Naive B cell (primary cell): ENCODE measurements at regions not wholly inside any gene's neighbourhood (a gene's known extent, or its start where the extent isn't known, plus 50 kb on each side); places are given as distances from the start of the nearest gene placed in this dataset.

Experiments used
- ATAC-seq, 2 donors: fragments of 150-1000 bp; cut with Tn5 transposase; 2 replicates each; pipeline ENCODE4 v1.10.0; 2021; ENCODE audit warnings: low read depth in 2 of 2, mild to moderate bottlenecking in 2 of 2, moderate library complexity in 2 of 2
- DNase-seq: peaks from one replicate; pipeline ENCODE4 v3.0.0; 2022
- H3K27ac Mint-ChIP-seq, 6 donors: one replicate each; pipeline ENCODE4 v1.8.0; 2020 to 2022; ENCODE audit warnings: mild to moderate bottlenecking in 6 of 6, mixed read lengths in 6 of 6, moderate library complexity in 5 of 6, inconsistent platforms in 2 of 6
- H3K27me3 Mint-ChIP-seq, 3 donors: one replicate each; pipeline ENCODE4 v1.8.0; 2021 to 2022; ENCODE audit warnings: mixed read lengths in 3 of 3, mild to moderate bottlenecking in 1 of 3
- H3K36me3 Mint-ChIP-seq, 2 donors: one replicate each; pipeline ENCODE4 v1.8.0; 2020 to 2022; ENCODE audit warnings: mixed read lengths in 2 of 2, inconsistent platforms in 1 of 2, mild to moderate bottlenecking in 1 of 2
- H3K4me1 Mint-ChIP-seq, 3 donors: one replicate each; pipeline ENCODE4 v1.8.0; 2020 to 2022; ENCODE audit warnings: mixed read lengths in 3 of 3, inconsistent platforms in 1 of 3, mild to moderate bottlenecking in 1 of 3, moderate library complexity in 1 of 3
- H3K4me3 Mint-ChIP-seq, 8 donors: one replicate each; pipeline ENCODE4 v1.8.0; 2020 to 2022; ENCODE audit warnings: mild to moderate bottlenecking in 8 of 8, mixed read lengths in 8 of 8, moderate library complexity in 8 of 8, inconsistent platforms in 2 of 8
- H3K9me3 Mint-ChIP-seq, 7 donors: one replicate each; pipeline ENCODE4 v1.8.0; 2020 to 2022; ENCODE audit warnings: mixed read lengths in 7 of 7, mild to moderate bottlenecking in 5 of 7, inconsistent platforms in 2 of 7, moderate library complexity in 1 of 7

DNA sequence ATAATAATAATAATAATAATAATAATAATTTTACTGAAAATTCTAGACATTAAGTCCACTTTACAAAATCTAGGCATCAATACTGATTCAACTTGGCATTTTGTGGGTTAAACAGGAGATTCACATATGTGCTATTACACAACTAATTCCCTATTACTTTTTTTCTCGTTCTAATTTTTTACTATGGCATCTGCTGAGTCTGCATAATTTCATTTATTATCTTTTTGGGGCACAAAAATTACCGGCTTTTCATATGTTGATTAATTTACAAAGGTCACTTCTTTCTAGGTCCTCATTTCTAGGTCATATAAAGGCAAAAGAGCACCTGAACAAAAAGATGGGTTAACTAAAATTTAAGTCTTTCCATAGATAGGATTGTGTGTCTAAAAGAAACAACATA is 1357.8 kb upstream of the ADGRB3 start:
- H3K4me1 Mint-ChIP-seq = no peaks in the 10 kb centered on the region
- DNase-seq (no peak), ATAC-seq (no peak)
- H3K27ac Mint-ChIP-seq = no peak overlapping the region
- no peaks in the 10 kb centered on the region for H3K36me3 Mint-ChIP-seq
- H3K4me3 Mint-ChIP-seq = no peak overlapping the region
- H3K27me3 Mint-ChIP-seq = no peaks in the 10 kb centered on the region
- peaks cover 0 to 2% (median 0%) of the 10 kb centered on the region in 7 donors for H3K9me3 Mint-ChIP-seq

- Mint-ChIP-seq H3K9me3 (peaks cover 0 to 18% (median 7%) of the 10 kb centered on the region in 7 donors), H3K27me3 (no peaks in the 10 kb centered on the region), H3K27ac (no peak overlapping the region), H3K36me3 (no peaks in the 10 kb centered on the region), H3K4me3 (peak overlapping the region in 1 of 8 donors; percentile 74), H3K4me1 (no peaks in the 10 kb centered on the region)
- no peak for DNase-seq
- ATAC-seq = no peak
These were observed 1368.8 kb upstream of the ADGRB3 start for GRCh38 chr6:67265996-67266921.

DNA sequence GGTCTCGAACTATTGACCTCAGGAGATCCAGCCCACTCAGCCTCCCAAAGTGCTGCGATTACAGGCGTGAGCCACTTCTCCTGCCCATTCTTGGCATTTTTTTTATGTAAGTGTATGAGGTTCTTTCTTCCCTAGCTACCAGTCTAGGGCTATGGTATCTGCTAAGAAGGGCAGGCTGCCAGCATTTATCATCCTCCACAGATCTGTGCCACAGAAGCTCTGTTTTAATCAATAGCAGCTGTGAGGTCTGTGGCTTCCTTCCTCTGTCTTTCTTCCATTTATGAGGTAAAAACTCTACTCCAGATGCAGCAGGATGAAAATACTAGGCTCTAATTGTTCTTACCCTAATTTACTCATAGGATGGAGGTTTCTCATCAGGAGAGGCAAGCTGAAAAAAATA is 1382.4 kb upstream of the ADGRB3 start:
- no peak overlapping the region for H3K27ac Mint-ChIP-seq
- no peak overlapping the region for H3K4me3 Mint-ChIP-seq
- no peaks in the 10 kb centered on the region for H3K36me3 Mint-ChIP-seq
- no peak for ATAC-seq
- no peak for DNase-seq
- H3K9me3 Mint-ChIP-seq = peaks cover 0 to 6% (median 3%) of the 10 kb centered on the region in 7 donors
- no peaks in the 10 kb centered on the region for H3K4me1 Mint-ChIP-seq
- no peaks in the 10 kb centered on the region for H3K27me3 Mint-ChIP-seq

- Mint-ChIP-seq H3K4me3 (no peak overlapping the region), H3K36me3 (no peaks in the 10 kb centered on the region), H3K4me1 (no peaks in the 10 kb centered on the region), H3K27me3 (no peaks in the 10 kb centered on the region), H3K27ac (no peak overlapping the region), H3K9me3 (peaks cover 0 to 13% (median 0%) of the 10 kb centered on the region in 7 donors)
- DNase-seq (no peak), ATAC-seq (no peak)
These were observed 1387.0 kb upstream of the ADGRB3 start for GRCh38 chr6:67248077-67248476.

- Mint-ChIP-seq H3K36me3 (no peaks in the 10 kb centered on the region), H3K27ac (no peak overlapping the region), H3K9me3 (peaks cover 0 to 7% (median 0%) of the 10 kb centered on the region in 7 donors), H3K4me3 (no peak overlapping the region), H3K27me3 (no peaks in the 10 kb centered on the region), H3K4me1 (no peaks in the 10 kb centered on the region)
- ATAC-seq = no peak
- DNase-seq = no peak
These were observed 1391.0 kb upstream of the ADGRB3 start for GRCh38 chr6:67244037-67244436.

- Mint-ChIP-seq H3K4me3 (no peak overlapping the region), H3K27me3 (no peaks in the 10 kb centered on the region), H3K9me3 (peaks cover 0 to 3% (median 0%) of the 10 kb centered on the region in 7 donors), H3K36me3 (no peaks in the 10 kb centered on the region), H3K27ac (no peak overlapping the region), H3K4me1 (no peaks in the 10 kb centered on the region)
- DNase-seq (no peak), ATAC-seq (no peak)
These were observed 1397.8 kb upstream of the ADGRB3 start for GRCh38 chr6:67237277-67237676.

DNA sequence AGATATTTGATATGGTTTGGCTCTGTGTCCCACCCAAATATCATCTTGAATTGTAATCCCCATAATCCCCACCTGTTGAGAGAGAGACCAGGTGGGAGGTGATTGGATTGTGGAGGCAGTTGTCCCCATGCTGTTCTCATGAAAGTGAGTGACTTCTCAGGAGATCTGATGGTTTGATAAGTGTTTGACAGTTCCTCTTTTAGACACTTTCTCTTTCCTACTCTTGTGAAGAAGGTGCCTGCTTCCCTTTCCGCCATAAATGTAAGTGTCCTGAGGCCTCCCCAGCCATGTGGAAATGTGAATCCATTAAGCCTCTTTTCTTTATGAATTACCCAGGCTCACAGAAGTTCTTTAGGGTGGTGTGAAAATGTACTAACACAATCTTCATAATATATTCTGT is 1404.0 kb upstream of the ADGRB3 start:
- Mint-ChIP-seq H3K27ac (no peak overlapping the region), H3K4me3 (no peak overlapping the region), H3K9me3 (peaks cover 0 to 4% (median 0%) of the 10 kb centered on the region in 7 donors), H3K4me1 (no peaks in the 10 kb centered on the region), H3K36me3 (no peaks in the 10 kb centered on the region), H3K27me3 (no peaks in the 10 kb centered on the region)
- ATAC-seq = no peak
- DNase-seq = no peak

GRCh38 chr6:67224989-67225388 is 1410.1 kb upstream of the ADGRB3 start:
- Mint-ChIP-seq H3K27me3 (no peaks in the 10 kb centered on the region), H3K9me3 (peaks cover 0 to 13% (median 2%) of the 10 kb centered on the region in 7 donors), H3K36me3 (no peaks in the 10 kb centered on the region), H3K4me3 (no peak overlapping the region), H3K27ac (no peak overlapping the region), H3K4me1 (no peaks in the 10 kb centered on the region)
- ATAC-seq (no peak), DNase-seq (no peak)

DNA sequence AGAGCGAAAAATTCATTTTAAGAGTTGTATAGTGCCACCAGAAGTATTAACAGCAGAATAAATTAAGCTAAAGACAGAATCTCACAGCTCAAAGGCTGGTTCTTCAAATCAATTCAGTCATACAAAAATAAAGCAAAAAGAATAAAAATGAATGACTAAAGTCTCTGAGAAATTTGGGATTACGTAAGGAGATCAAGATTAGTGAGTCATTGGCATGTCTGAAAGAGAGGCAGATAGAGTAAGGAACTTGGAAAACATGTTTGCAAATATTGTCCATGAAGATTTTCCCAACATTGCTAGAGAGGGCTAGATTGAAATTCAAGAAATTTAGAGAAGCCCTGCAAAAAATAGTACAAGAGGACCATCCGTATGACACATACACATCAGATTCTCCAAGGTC is 1413.9 kb upstream of the ADGRB3 start:
- Mint-ChIP-seq H3K4me3 (no peak overlapping the region), H3K9me3 (peaks cover 0 to 17% (median 4%) of the 10 kb centered on the region in 7 donors), H3K36me3 (no peaks in the 10 kb centered on the region), H3K27ac (no peak overlapping the region), H3K27me3 (no peaks in the 10 kb centered on the region), H3K4me1 (no peaks in the 10 kb centered on the region)
- ATAC-seq (no peak), DNase-seq (no peak)

DNA sequence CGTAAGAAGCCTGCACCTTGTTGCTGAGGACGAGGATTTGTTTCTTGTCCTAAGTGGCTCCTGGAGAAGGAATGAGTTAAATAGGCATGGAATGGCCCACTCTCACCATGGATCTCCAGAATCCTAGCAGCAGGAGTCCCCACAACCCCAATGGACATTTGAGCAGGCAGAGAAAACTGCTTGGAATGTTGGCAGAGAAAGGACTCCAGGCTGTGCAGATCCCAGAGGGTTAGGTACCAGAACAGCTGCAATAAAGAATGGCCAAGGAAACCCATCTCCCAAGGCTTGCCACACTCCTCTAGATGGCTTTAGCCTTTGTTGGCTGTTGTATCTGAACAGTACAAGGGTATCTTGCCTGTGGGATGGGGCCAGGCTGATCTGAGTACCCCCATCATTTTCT is 1415.7 kb upstream of the ADGRB3 start:
- peaks cover 0 to 17% (median 4%) of the 10 kb centered on the region in 7 donors for H3K9me3 Mint-ChIP-seq
- no peak overlapping the region for H3K27ac Mint-ChIP-seq
- H3K36me3 Mint-ChIP-seq = no peaks in the 10 kb centered on the region
- no peak for DNase-seq
- H3K4me3 Mint-ChIP-seq = no peak overlapping the region
- no peak for ATAC-seq
- no peaks in the 10 kb centered on the region for H3K27me3 Mint-ChIP-seq
- no peaks in the 10 kb centered on the region for H3K4me1 Mint-ChIP-seq

GRCh38 chr6:67212584-67212983 is 1422.5 kb upstream of the ADGRB3 start:
- Mint-ChIP-seq H3K27ac (no peak overlapping the region), H3K4me1 (no peaks in the 10 kb centered on the region), H3K27me3 (no peaks in the 10 kb centered on the region), H3K4me3 (no peak overlapping the region), H3K36me3 (no peaks in the 10 kb centered on the region), H3K9me3 (peaks cover 0 to 5% (median 0%) of the 10 kb centered on the region in 7 donors)
- ATAC-seq (no peak), DNase-seq (no peak)

GRCh38 chr6:67210450-67210849 is 1424.6 kb upstream of the ADGRB3 start:
- Mint-ChIP-seq H3K9me3 (peaks cover 0 to 3% (median 0%) of the 10 kb centered on the region in 7 donors), H3K27ac (no peak overlapping the region), H3K4me3 (no peak overlapping the region), H3K27me3 (no peaks in the 10 kb centered on the region), H3K4me1 (no peaks in the 10 kb centered on the region), H3K36me3 (no peaks in the 10 kb centered on the region)
- ATAC-seq = no peak
- no peak for DNase-seq

- Mint-ChIP-seq H3K4me1 (no peaks in the 10 kb centered on the region), H3K36me3 (no peaks in the 10 kb centered on the region), H3K27me3 (no peaks in the 10 kb centered on the region), H3K27ac (no peak overlapping the region), H3K9me3 (peaks cover 0 to 17% (median 7%) of the 10 kb centered on the region in 7 donors), H3K4me3 (no peak overlapping the region)
- no peak for ATAC-seq
- DNase-seq = no peak
These were observed 1433.5 kb upstream of the ADGRB3 start for GRCh38 chr6:67201563-67201962.

- DNase-seq (no peak), ATAC-seq (no peak)
- H3K36me3 Mint-ChIP-seq = no peaks in the 10 kb centered on the region
- H3K9me3 Mint-ChIP-seq = peaks cover 0 to 17% (median 7%) of the 10 kb centered on the region in 7 donors
- no peak overlapping the region for H3K4me3 Mint-ChIP-seq
- no peaks in the 10 kb centered on the region for H3K27me3 Mint-ChIP-seq
- H3K27ac Mint-ChIP-seq = no peak overlapping the region
- no peaks in the 10 kb centered on the region for H3K4me1 Mint-ChIP-seq
These were observed 1434.3 kb upstream of the ADGRB3 start for GRCh38 chr6:67200626-67201403.
